NCI-H2081 (cell line): ENCODE measurements at regions not wholly inside any gene's neighbourhood (a gene's known extent, or its start where the extent isn't known, plus 50 kb on each side); places are given as distances from the start of the nearest gene placed in this dataset.
A peak's percentile ranks its signal among the peaks of the same experiment; 100 is the strongest.

Experiments
- DNase-seq, 2 experiments: peaks; one replicate each; lab custom pipeline; 2025; lab: John Stamatoyannopoulos, UW

DNA sequence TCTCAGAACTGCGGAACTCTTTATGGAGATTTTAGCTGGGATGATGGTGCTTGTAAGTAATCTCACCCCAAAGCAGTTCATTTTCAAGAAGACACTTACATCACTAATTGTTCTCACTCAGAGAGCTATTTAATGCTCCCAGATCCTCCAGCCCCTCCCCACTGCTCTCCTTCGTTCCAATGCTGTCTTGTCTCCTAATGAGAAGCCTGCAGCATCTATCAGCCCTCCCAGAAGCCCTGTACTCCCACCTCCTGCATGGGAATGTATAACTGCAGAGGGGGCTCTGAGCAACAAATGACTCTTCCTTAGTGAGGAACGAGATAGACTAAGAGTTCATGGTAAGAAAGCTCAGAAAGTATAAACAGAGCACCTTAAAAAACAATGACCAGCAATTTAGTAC, 377.4 kb upstream of the RUNX1 start:
- no peak for DNase-seq

DNA sequence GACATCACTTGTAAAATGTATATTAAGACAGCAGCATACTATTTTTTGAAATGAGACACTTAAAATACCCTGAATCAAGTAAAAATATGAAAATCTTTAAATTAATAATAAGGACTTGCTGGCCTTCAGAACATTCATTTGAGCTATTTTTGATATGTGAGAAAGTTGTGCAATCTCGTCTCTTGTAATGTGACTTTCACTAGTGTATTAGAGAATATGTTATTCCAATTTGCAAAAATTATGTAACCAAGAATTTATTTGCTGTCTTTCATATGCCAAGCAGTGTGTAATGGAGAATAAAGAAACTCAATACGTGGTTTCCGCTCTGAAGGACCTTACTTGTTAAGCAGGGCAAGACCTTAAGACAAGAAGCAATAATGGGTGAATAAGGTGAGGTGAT, 375.0 kb upstream of the RUNX1 start:
- no peak for DNase-seq

DNA sequence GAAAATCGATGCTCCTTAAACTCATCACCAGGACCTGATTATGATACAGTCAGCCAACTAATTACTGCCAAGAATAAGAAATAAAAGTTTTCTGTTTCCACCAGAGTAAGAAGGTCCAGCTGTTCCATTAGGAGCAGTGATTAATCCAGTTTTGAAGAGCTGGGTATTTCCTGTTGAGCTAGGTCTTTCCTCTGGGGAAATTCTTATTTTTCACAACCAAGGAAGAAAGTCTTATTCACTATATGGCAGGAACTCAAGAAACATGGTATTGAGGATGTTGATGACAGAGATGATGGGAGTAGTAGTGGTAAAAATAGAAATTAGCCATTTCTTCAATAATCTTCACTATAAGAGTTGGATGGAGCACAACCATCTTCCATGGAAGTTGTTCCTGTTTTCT, 374.6 kb upstream of the RUNX1 start:
- DNase-seq, result no peak

DNA sequence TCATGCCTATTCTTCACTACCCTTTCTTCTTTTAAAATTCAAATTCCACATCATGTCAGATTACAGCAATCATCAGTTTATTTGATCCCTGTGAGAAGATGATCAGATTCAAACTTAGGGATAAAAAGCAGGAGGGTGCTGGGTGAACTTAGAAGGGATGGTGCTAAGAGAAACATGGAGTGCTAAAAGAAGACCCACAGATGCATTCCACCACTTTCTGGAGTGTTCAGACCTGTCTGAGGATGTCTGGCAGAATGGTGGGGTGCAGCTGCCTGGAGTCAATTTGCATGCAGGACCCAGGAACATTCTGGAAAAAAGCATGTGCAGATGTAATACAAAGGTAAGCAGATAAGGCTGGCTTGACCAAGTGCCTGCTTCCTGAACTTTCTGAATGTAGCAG, 372.9 kb upstream of the RUNX1 start:
- DNase-seq, result no peak

DNA sequence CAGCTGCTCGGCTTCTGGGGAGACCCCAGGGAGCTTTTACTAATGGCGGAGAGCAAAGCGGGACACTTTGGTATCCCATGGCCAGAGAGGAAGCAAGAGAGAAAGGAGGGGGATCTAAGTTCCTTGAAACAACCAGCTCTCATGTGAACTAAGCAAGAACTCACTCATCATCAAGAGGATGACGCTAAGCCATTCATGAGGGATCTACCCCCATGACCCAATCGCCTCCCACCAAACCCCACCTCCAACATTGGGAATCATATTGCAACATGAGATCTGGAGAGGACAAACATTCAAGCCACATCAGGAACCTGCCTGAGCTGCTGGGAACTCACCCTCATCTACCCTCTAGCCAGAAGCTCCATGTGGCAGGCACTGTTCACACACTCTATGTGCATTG, 372.1 kb upstream of the RUNX1 start:
- DNase-seq, result no peak

DNA sequence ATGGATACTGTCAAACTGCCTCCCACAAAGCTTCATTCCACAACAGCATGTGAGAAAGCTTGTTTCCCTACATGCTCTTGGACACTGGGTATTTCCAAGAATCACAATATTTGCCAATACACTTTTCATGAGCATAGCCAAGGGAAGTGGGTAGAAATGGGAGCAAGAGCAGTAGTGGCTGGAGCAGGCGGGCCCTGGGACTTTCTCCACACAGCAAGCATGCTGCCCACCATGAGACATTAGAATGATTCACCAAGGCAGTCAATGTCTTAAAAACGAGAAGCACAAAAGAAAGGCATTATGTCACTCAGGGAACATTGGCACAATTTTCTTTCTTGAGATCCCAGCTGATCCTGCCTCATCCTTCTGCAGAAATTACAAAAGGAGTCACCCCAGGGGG, 371.6 kb upstream of the RUNX1 start:
- DNase-seq, result no peak

DNA sequence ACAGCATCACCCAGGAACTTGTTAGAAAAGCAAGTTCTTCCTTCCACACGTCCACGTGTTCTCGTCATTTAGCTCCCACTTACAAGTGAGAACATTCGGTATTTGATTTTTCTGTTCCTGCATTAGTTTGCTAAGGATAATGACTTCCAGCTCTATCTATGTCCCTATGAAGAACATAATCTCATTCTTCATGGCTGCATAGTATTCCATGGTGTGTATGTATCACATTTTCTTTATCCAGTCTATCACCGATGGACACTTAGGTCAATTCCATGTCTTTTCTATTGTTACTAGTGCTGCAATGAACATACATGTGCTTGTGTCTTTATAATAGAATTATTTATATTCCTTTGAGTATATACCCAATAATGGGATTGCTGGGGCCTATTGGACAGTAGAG, 368.7 kb upstream of the RUNX1 start:
- no peak for DNase-seq

DNA sequence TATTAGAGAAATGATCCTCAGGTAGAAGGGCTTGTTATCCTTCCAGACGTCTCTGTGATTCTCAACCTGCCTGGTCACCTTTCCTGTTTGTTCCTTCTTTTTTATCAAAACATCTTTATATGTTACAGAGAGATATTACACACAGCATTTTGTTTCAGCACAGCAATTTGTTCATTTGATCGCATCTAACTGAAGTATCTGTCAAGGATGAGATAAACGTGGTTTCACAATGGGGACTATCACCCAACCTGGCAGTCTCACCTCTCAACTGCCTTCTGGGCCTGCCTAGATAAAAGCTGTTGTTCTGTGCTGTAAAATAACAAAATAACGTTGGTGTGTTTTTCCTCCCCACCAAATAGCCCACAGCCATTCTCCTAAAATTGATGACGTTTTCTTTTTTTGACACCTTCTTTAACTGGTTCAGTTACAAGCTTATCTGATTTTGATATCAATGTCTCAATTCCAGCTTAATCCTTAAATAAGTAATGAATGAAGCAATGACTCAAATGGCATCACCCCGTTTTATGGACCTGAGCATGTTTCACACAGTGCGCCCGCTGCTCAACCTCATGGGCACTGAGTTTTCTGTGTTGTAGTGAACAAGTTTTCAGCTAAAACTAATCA, 367.9 kb upstream of the RUNX1 start:
- DNase-seq, result no peak

DNA sequence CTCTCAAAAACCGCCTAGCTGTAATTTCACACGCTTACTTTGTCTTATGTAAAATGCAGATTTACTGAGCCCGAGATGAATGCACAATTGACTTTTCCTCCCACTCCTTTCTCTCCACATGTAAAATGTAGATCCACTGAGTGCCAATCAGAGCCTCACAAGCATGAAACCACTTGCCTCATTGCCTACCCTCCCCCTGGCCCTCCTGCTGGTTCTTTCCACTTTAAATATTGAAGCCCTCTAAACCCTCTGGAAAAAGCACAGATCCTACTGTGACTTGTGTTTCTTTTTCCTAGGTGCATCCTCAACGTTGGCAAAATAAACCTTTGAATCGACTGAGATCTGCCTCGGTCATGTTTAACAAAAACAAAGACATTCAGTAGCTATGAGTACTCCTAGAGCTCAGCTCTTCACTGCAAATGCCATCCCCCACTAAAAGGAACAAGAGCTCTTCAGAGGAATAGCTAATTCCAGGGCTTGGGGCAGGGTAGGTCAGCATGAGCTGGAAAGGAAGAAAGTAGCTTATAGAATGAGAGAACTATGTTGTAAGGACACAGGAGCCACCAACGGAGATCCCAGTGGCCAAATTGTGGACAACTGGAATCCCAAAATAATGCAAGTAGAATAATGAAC, 365.5 kb upstream of the RUNX1 start:
- DNase-seq, result no peak

DNA sequence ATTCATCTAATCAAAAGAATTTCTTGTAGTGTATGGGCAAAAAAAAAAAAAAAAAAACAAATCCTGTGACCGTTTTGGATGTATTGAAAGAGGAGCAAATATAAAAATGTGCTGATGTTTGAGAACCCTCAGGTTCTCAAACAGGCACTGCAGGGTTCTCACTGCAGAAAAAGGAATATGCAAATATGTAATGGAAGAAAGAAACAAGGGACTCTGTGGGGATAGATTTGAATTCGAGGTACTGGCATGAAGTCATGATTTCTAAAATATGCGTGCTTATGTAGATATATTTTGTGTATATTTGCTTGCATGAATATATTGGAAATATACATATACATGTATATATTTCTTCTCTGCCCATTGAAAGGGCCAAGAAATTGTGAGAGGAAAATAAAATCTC, 365.0 kb upstream of the RUNX1 start:
- DNase-seq, result no peak

DNA sequence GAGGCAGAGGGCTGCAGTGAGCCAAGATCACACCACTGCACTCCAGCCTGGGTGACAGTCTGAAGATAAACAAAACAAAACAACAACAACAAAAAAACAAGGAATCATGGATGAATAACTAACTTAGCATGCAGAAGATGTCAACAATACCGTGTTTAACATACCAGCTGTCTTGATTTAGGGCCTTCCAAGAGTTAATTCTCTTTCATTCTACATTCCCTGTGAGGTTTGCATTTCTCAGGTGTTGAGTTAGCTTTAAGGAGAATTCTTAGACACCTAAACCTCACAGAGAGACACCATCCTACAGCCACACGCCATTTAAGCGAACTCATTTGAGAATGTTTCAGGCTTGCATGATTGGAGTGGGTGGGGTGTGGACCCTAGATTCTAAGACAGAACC, 363.1 kb upstream of the RUNX1 start:
- no peak for DNase-seq

DNA sequence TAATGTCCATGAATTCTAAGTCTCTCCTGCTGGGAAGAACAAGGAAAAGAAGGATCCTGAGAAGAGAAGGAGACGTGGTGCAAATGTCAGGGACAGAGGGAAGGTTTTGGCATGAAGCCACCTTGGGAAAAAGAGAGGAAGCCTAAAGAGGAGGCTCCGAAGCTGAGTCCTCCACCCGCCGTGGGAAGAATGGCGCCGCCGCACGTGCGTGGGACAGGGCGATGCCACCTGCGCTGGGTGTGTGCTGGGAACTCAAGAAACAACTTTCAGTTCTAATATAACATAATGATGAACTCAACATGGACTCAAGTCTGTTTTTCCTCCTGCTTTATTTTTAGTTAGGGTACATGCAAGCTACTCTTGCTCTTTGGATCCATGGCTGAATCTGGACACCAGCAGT, 362.3 kb upstream of the RUNX1 start:
- DNase-seq, result no peak

DNA sequence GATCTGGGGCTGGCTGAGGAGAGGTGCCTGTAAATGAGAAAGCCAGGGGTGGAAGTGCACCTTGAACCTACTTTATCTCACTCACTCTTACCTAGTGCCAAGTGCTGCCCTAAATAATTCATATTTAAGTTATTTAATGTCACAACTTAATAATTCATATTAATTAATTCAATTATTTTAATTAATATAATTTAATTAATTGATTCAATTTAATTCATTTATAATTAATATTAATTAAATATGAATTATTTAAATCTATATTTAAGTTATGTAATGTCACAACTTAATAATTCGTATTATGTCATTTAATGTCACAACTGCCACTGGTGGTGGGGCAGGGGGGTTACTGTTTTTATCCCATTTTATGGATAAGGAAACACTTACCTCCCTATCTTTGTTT, 361.6 kb upstream of the RUNX1 start:
- DNase-seq, result no peak

DNA sequence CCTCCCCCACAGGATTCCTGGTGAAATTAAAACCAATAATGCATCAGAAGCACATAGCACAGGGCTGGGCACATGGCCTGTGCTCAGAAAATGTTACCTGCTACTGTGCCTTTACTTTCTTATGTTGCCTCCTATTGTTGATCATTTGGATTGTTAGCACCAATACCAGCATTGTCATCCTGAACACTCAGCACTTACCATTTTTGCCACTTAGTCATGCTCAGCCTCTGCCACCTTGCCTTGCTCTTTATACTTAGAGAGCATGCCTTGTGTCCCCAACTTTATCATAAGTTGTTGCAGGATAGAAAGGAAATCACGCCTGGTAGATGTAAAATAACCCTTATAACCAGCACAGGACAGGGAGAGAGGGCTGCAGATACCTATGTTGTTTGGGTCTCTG, 361.0 kb upstream of the RUNX1 start:
- no peak for DNase-seq

DNA sequence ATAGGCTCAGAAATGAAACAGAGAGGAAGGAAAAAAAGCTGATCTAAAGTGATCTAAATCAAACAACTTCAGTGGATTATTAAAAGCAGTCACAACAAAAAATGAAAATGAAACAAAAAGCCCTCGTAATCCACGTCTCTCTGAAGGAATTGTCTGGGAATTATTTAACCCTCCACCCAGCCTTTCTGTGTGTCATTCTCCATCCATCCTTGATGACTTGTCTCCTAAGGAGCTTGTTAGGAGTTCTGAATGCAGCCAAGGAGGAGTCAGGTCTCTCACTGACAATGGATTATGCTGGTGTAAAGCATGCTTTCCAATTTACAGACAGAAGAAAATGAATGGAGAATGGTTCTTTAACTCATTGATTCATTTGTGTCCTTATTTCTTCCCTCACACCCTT, 359.3 kb upstream of the RUNX1 start:
- no peak for DNase-seq

DNA sequence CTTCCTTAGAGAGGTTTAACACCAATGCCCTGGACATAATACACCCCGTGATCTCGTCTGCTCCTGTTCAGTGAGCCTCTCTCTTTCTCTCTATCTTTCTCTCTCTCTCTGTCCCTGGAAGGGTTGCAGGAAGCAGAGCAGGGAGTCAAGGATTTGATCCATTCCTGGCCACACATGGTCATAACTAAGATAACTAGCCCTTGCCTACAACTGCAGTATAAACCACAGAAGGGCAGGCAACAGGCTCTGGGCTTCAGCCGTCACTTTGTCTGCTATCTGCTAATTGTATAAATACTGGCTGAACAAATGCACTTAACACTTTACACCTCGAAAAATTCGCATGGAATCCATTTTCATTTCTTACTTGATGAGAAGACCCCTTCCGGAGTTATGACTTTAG, 357.5 kb upstream of the RUNX1 start:
- DNase-seq, result no peak

DNA sequence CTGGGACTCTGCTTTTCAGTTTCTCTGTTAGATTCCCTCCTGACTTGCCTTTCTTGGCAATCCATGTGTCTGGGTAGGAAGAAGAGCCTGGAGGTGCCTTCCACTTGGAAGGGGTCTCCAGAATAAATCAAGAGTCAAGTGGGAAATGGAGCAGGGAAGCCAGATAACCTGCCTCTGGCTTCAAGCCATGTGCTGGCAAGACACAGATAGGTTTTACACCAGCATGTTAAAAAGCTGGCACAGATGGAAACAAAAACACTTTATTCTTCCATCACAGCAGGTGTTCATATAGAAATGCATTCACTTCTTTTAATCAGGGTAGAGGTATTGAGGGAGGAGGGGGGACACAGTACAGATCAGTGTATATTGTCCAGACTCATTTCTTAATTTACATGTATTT, 356.9 kb upstream of the RUNX1 start:
- DNase-seq, result peak in 1 of 2 experiments; percentile 5

DNA sequence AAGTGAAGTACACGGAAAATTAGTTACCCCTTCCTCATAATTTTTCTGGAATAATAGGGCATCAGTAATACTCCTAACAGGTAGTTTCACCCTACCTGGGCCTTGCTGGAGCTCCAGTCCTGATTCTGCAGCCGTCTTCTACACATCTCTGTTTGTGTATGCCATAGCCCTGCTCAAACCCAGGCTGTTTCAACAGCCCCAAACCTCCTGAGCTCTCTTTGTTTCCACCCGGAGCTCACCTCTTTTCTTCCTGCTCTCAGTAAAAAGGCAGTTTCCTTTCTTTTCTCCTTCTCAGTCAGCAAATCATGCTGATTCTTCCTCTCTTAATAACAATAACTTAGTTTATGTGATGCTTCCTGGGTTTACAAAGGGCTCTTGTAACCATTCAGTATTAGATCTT, 355.1 kb upstream of the RUNX1 start:
- no peak for DNase-seq

DNA sequence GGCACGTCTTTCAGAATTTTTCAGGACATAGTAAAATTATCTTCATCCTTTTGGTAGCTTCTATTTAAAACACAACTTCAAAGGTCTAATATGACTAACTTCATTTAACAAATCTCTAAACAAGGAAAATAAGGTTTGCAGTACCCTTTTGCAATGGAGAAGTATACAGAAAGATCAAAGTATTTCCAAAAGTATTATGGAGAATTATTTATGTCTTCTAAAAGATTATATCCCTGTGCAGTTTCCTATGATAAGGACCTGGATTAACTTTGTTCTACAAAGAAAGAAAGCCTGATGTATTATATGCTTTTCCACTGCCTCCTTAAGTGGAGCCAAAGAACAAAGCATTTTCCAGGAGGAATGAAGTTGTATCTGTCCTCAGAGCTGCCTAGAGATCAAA, 353.0 kb upstream of the RUNX1 start:
- DNase-seq, result no peak

DNA sequence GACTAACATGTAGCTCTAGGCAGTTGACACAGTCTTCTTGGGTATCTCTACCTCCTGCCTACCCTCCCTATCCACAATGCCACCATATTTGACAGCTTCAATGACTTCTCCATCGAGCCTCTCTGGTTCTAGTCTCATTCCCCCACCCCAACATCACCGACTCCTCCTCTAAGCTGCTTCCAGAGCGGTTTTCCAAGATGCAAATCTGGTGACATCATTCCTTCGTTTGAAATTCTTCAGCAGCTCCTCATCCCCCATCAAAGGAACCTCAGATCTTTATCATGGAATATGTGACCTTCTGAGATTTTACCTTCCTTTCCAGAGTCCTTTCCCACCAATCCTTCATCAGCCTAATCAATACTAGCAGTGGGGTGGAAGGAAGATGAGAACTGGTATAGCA, 352.4 kb upstream of the RUNX1 start:
- no peak for DNase-seq

DNA sequence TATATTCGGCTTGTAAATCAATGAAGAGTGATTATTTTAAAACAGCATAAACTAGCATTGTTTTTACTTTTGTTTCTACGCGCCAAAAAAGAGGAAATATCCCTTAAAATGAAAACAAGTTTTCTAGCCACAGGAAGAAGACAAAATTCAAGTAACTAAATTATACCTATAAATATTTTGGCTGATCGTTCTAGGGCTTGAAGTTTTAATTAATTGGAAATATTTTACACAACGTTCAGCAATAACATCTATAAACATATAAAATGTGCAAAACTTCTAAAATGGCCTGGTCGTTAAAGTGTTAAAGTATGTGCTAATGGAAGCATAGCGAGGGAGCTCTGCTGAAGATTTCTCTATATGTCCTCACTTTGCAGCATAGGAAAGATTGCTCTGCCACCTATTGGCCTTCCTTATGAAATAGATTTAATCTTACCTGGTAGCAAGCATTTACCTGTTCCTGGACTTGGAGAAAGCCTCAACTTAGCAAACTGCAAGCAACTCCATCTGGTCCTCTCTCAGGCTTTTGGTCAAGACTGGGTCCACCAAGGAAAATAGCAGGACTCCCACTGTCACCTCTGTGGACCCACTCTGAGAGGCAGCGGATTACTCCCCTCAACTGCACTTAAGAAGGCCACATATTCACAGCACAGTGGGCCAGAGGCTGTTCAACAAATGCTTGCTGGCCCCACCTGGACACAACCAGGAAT, 351.3 kb upstream of the RUNX1 start:
- DNase-seq, result peak; percentile 16 to 64

DNA sequence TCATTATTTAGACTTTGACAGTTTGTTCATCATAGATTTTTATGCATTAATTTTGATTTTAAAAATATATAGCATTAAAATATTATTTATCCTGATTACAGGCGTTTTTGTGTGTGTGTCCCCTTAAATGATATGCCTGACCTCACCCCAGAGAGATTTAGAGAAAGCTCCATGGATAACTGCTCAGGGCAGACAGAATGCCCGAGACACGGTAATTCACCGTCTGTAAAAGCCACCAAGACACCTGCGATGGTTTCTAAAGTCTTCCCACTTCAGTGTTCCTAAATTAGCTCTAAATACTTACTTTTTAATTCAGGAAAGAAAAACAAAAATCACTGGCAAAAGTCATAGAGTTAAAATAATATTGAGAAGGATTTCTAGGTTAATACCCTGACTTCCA, 350.6 kb upstream of the RUNX1 start:
- no peak for DNase-seq

DNA sequence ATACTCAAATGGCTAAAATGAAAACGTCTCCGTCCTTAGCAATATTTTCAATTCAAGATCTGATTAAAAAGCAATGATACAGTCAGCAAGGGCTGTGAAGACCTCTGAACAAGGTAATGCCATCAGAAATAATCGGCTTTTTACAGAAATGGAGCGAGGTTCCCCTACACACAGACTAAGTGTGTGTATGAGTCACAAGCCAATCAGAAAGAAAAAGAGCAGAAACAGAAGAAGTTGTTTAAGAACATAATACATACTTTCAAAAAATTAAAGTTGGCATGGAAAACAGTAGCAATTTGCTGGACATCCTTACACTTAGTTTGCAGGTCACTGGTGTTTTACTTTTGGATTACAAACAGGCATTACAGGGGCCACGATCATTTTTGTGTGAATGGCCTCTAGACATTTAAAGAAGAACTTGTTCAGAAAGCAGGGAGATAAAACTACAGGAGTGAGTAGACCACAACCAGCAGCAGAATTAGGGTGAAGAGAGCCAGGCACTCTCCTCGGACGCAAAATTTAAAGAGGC, 350.0 kb upstream of the RUNX1 start:
- no peak for DNase-seq
